ENCODE measurements at regions not wholly inside any gene's neighbourhood (a gene's known extent, or its start where the extent isn't known, plus 50 kb on each side); places are given as distances from the start of the nearest gene placed in this dataset.

GRCh38 chr2:171253279-171253678 lies 92.6 kb upstream of the TLK1 start:
- Histone ChIP-seq H3K27ac (ENCODE audit: poor library complexity, severe bottlenecking) (no peak overlapping the region), H3K36me3 (ENCODE audit: low read depth) (no peaks in the 10 kb centered on the region), H3K4me3 (ENCODE audit: severe bottlenecking) (no peak overlapping the region), H3K9me3 (ENCODE audit: severe bottlenecking) (no peaks in the 10 kb centered on the region), H3K27me3 (ENCODE audit: insufficient read depth, poor library complexity, severe bottlenecking) (no peaks in the 10 kb centered on the region), H3K4me1 (ENCODE audit: insufficient read depth, poor library complexity, severe bottlenecking) (no peaks in the 10 kb centered on the region)
- DNase-seq (ENCODE audit: low spot score) (no peak), ATAC-seq (ENCODE audit: low read depth) (no peak)
- no peak for TF ChIP-seq CTCF (IDR thresholded peaks at IDR 0.05; ENCODE audit: poor library complexity, severe bottlenecking)

- DNase-seq (ENCODE audit: low spot score) (no peak), ATAC-seq (ENCODE audit: low read depth) (no peak)
- Histone ChIP-seq H3K27me3 (ENCODE audit: insufficient read depth, poor library complexity, severe bottlenecking) (no peaks in the 10 kb centered on the region), H3K27ac (ENCODE audit: poor library complexity, severe bottlenecking) (no peak overlapping the region), H3K4me1 (ENCODE audit: insufficient read depth, poor library complexity, severe bottlenecking) (no peaks in the 10 kb centered on the region), H3K36me3 (ENCODE audit: low read depth) (no peaks in the 10 kb centered on the region), H3K4me3 (ENCODE audit: severe bottlenecking) (no peak overlapping the region), H3K9me3 (ENCODE audit: severe bottlenecking) (no peaks in the 10 kb centered on the region)
- no peak for TF ChIP-seq CTCF (IDR thresholded peaks at IDR 0.05; ENCODE audit: poor library complexity, severe bottlenecking)
These were observed 89.0 kb upstream of the TLK1 start for GRCh38 chr2:171249689-171250088.

GRCh38 chr2:171247741-171248662 lies 87.3 kb upstream of the TLK1 start:
- TF ChIP-seq CTCF (IDR thresholded peaks at IDR 0.05; ENCODE audit: poor library complexity, severe bottlenecking), result no peak
- Histone ChIP-seq H3K4me1 (ENCODE audit: insufficient read depth, poor library complexity, severe bottlenecking) (no peaks in the 10 kb centered on the region), H3K9me3 (ENCODE audit: severe bottlenecking) (no peaks in the 10 kb centered on the region), H3K36me3 (ENCODE audit: low read depth) (no peaks in the 10 kb centered on the region), H3K27me3 (ENCODE audit: insufficient read depth, poor library complexity, severe bottlenecking) (no peaks in the 10 kb centered on the region), H3K4me3 (ENCODE audit: severe bottlenecking) (no peak overlapping the region), H3K27ac (ENCODE audit: poor library complexity, severe bottlenecking) (no peak overlapping the region)
- DNase-seq (ENCODE audit: low spot score) (no peak), ATAC-seq (ENCODE audit: low read depth) (no peak)

GRCh38 chr2:171244970-171245782 lies 84.5 kb upstream of the TLK1 start:
- H3K27me3 ChIP-seq (ENCODE audit: insufficient read depth, poor library complexity, severe bottlenecking), result no peaks in the 10 kb centered on the region
- H3K27ac ChIP-seq (ENCODE audit: poor library complexity, severe bottlenecking), result no peak overlapping the region
- DNase-seq (ENCODE audit: low spot score) (no peak), ATAC-seq (ENCODE audit: low read depth) (0 out of 3 replicates have a peak, but pooled peaks have one; percentile 51)
- no peaks in the 10 kb centered on the region for H3K36me3 ChIP-seq (ENCODE audit: low read depth)
- no peak overlapping the region for H3K4me3 ChIP-seq (ENCODE audit: severe bottlenecking)
- H3K9me3 ChIP-seq (ENCODE audit: severe bottlenecking), result no peaks in the 10 kb centered on the region
- H3K4me1 ChIP-seq (ENCODE audit: insufficient read depth, poor library complexity, severe bottlenecking), result no peaks in the 10 kb centered on the region
- peak; percentile 24 for TF ChIP-seq CTCF (IDR thresholded peaks at IDR 0.05; ENCODE audit: poor library complexity, severe bottlenecking)

Data from RWPE2 (cell line).